ENCODE measurements at regions not wholly inside any gene's neighbourhood (a gene's known extent, or its start where the extent isn't known, plus 50 kb on each side); places are given as distances from the start of the nearest gene placed in this dataset.
"Not testable (repeated sequence)": the region's sequence is repeated elsewhere in the genome, so short reads cannot be mapped to it uniquely, and the experiment has no call there.

DNA sequence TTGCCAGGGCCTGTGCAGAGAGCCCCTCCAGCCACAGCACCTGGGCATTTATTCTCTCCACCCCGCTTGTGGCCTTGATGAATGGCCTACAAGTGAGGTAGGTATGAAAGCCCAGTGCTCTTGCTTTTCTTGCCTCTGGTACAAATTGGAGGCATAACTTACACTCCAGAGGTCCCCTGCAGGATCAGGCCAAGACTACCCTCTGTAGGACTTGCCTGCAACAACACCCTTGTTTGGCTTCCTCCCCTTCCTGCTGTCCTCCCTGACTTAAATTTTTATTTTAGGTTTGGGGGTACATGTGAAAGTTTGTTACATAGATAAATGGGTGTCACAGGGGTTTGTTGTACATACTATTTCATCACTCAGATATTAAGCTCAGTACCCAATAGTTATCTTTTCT lies 95.7 kb downstream of the CDC42EP3 start:
- H3K4me3 ChIP-seq (IDR thresholded peaks at IDR 0.05; ENCODE audit: insufficient read depth, low read depth, low read length), result no peak overlapping the region
- H4K20me1 ChIP-seq (ENCODE audit: insufficient read depth), result no peaks in the 10 kb centered on the region
- H3K4me1 ChIP-seq (ENCODE audit: low read depth, poor library complexity, severe bottlenecking), result no peaks in the 10 kb centered on the region
- H2AFZ ChIP-seq (ENCODE audit: low read depth), result no peak overlapping the region
- H3K79me2 ChIP-seq (ENCODE audit: insufficient read depth, low read depth), result no peaks in the 10 kb centered on the region
- TF ChIP-seq, protein P1, sequence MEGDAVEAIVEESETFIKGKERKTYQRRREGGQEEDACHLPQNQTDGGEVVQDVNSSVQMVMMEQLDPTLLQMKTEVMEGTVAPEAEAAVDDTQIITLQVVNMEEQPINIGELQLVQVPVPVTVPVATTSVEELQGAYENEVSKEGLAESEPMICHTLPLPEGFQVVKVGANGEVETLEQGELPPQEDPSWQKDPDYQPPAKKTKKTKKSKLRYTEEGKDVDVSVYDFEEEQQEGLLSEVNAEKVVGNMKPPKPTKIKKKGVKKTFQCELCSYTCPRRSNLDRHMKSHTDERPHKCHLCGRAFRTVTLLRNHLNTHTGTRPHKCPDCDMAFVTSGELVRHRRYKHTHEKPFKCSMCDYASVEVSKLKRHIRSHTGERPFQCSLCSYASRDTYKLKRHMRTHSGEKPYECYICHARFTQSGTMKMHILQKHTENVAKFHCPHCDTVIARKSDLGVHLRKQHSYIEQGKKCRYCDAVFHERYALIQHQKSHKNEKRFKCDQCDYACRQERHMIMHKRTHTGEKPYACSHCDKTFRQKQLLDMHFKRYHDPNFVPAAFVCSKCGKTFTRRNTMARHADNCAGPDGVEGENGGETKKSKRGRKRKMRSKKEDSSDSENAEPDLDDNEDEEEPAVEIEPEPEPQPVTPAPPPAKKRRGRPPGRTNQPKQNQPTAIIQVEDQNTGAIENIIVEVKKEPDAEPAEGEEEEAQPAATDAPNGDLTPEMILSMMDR (conservative IDR thresholded peaks at IDR 0.05; ENCODE audit: low read depth, low read length), result no peak
- no peak overlapping the region for H3K27ac ChIP-seq
- H3K4me2 ChIP-seq, result no peak overlapping the region
- no peaks in the 10 kb centered on the region for H3K27me3 ChIP-seq (ENCODE audit: insufficient read depth, low read depth)
- H3K36me3 ChIP-seq (ENCODE audit: insufficient read depth), result no peaks in the 10 kb centered on the region
- H3K9ac ChIP-seq, result no peak overlapping the region

DNA sequence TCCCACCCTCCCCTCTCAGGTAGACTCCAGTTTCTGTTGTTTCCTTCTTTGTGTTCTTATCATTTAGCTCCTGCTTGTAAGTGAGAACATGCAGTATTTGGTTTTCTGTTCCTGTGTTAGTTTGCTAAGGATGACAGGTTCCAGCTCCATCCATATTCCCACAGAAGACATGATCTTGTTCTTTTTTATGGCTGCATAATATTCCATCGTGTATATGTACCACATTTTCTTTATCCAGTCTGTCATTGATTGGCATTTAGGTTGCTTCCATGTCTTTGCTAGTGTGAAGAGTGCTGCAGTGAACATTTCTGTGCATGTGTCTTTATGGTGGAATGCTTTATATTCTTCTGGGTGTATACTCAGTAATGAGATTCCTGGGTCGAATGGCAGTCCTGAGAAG lies 95.2 kb downstream of the CDC42EP3 start:
- not testable (repeated sequence) for H3K9ac ChIP-seq; H4K20me1 ChIP-seq (ENCODE audit: insufficient read depth); H3K27me3 ChIP-seq (ENCODE audit: insufficient read depth, low read depth); H3K79me2 ChIP-seq (ENCODE audit: insufficient read depth, low read depth); H2AFZ ChIP-seq (ENCODE audit: low read depth); H3K27ac ChIP-seq; H3K36me3 ChIP-seq (ENCODE audit: insufficient read depth); H3K4me1 ChIP-seq (ENCODE audit: low read depth, poor library complexity, severe bottlenecking); H3K4me3 ChIP-seq (IDR thresholded peaks at IDR 0.05; ENCODE audit: insufficient read depth, low read depth, low read length); H3K4me2 ChIP-seq

DNA sequence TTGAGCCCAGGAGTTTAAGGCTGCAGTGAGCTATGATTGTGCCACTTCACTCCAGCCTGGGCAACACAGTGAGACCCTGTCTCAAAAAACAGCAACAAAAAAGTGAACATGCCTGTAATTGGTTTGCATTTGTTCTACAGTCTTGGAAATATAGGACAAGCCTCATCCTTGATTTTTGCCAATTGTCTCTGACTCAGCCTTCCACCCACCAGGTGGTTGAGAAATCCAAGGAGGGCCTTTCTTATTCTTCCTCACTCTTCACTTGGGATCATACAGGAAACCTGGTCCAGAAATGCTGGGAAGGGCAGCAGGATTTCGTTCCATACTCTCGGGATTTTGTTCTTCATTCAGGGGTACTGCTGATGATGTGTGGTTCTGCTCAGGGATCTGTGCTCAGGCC lies 94.6 kb downstream of the CDC42EP3 start:
- no peaks in the 10 kb centered on the region for H3K27me3 ChIP-seq (ENCODE audit: insufficient read depth, low read depth)
- H3K36me3 ChIP-seq (ENCODE audit: insufficient read depth), result no peaks in the 10 kb centered on the region
- no peak overlapping the region for H3K4me3 ChIP-seq (IDR thresholded peaks at IDR 0.05; ENCODE audit: insufficient read depth, low read depth, low read length)
- H3K4me1 ChIP-seq (ENCODE audit: low read depth, poor library complexity, severe bottlenecking), result no peaks in the 10 kb centered on the region
- H3K79me2 ChIP-seq (ENCODE audit: insufficient read depth, low read depth), result no peaks in the 10 kb centered on the region
- H3K9ac ChIP-seq, result no peak overlapping the region
- H4K20me1 ChIP-seq (ENCODE audit: insufficient read depth), result no peaks in the 10 kb centered on the region
- H3K4me2 ChIP-seq, result no peak overlapping the region
- H3K27ac ChIP-seq, result no peak overlapping the region
- TF ChIP-seq, protein P1 (conservative IDR thresholded peaks at IDR 0.05; ENCODE audit: low read depth, low read length), result no peak
- no peak overlapping the region for H2AFZ ChIP-seq (ENCODE audit: low read depth)

DNA sequence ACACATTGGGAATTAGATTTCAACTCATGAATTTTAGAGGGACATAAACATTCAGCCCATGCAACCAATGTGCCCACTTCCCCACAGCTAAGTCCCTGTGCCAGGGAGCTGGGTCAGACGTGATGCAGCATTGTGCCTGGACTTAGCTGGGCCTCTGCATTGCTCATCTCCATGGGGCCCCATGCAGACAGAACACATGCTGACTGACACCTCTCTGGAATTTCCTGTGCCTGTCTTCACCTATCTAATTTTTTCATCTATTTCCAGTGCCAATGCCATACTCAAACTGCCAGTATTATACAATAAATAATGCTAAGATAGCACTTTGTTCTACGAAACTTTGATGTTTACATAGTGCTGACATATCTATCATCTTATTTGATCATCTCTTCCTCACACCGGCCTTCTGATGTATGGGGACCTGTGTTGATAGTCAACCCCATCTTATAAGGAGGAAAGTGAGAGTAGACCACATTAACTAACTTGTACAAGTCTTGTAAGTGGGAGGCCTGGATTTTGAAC lies 92.2 kb downstream of the CDC42EP3 start:
- Histone ChIP-seq H4K20me1 (ENCODE audit: insufficient read depth) (no peaks in the 10 kb centered on the region), H3K27ac (no peak overlapping the region), H3K4me3 (IDR thresholded peaks at IDR 0.05; ENCODE audit: insufficient read depth, low read depth, low read length) (no peak overlapping the region), H2AFZ (ENCODE audit: low read depth) (no peak overlapping the region), H3K9ac (no peak overlapping the region), H3K79me2 (ENCODE audit: insufficient read depth, low read depth) (no peaks in the 10 kb centered on the region), H3K36me3 (ENCODE audit: insufficient read depth) (no peaks in the 10 kb centered on the region), H3K27me3 (ENCODE audit: insufficient read depth, low read depth) (no peaks in the 10 kb centered on the region), H3K4me2 (no peak overlapping the region), H3K4me1 (ENCODE audit: low read depth, poor library complexity, severe bottlenecking) (no peaks in the 10 kb centered on the region)
- TF ChIP-seq, protein P1 (conservative IDR thresholded peaks at IDR 0.05; ENCODE audit: low read depth, low read length), result no peak

DNA sequence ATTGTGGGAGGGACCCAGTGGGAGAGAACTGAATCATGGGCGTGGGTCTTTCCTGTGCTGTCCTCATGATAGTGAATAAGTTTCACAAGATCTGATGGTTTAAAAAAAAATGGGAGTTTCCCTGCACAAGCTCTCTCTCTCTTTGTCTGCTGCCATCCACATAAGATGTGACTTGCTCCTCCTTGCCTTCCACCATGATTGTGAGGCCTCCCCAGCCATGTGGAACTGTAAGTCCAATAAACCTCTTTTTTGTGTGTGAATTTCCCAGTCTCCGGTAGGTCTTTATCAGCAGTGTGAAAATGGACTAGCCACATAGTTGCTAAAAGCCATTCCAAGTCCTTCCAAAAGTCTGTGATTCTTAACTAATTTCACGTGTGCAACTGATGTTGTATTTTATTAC lies 91.5 kb downstream of the CDC42EP3 start:
- H3K4me1 ChIP-seq (ENCODE audit: low read depth, poor library complexity, severe bottlenecking); H2AFZ ChIP-seq (ENCODE audit: low read depth); H3K27ac ChIP-seq; H4K20me1 ChIP-seq (ENCODE audit: insufficient read depth); H3K9ac ChIP-seq; H3K79me2 ChIP-seq (ENCODE audit: insufficient read depth, low read depth); H3K36me3 ChIP-seq (ENCODE audit: insufficient read depth); H3K27me3 ChIP-seq (ENCODE audit: insufficient read depth, low read depth); H3K4me3 ChIP-seq (IDR thresholded peaks at IDR 0.05; ENCODE audit: insufficient read depth, low read depth, low read length); H3K4me2 ChIP-seq: not testable (repeated sequence)
